Endothelial cell of umbilical vein (primary cell): ENCODE measurements at regions not wholly inside any gene's neighbourhood (a gene's known extent, or its start where the extent isn't known, plus 50 kb on each side); places are given as distances from the start of the nearest gene placed in this dataset.

Experiments used
- BruUV-seq: library from RNA; stranded (reverse); fragments of 400-500 nt; replicated peaks from 2 replicates; lab custom pipeline; 2021; lab: Mats Ljungman, UMichigan
- CTCF ChIA-PET: fragments of 300-600, 350-600 bp; sonication (Branson Sonifier 250); formaldehyde crosslinking; loops from one replicate; lab custom pipeline; 2021; ENCODE audit warnings: antibody characterized with exemption, inconsistent platforms; lab: Charles Lee
- POLR2A ChIA-PET: fragments of 300-600, 350-600 bp; sonication (Branson Sonifier 250); formaldehyde crosslinking; loops from one replicate; lab custom pipeline; 2021; ENCODE audit warnings: antibody characterized with exemption, inconsistent platforms; lab: Charles Lee
- DNase-seq: peaks from one replicate; pipeline ENCODE4 v3.0.0-alpha.2; 2011; ENCODE audit warnings: low read depth, low spot score
- FAIRE-seq: peaks from 2 replicates; lab custom pipeline; 2011; peaks lifted over from hg19 to GRCh38; lab: Jason Lieb, UNC
- H2AFZ ChIP-seq: 2 replicates; pipeline ENCODE4 v1.6.0; 2012; ENCODE audit warnings: low read depth, low read length, control low read depth, inconsistent platforms
- H3K27ac ChIP-seq: 2 replicates; pipeline ENCODE4 v1.5.1; 2011; ENCODE audit warnings: low read depth, mild to moderate bottlenecking, control low read depth, low read length, moderate library complexity; ENCODE audit not compliant: insufficient read depth
- H3K27me3 ChIP-seq, 2 experiments: 2 replicates each; pipeline versions ENCODE4 v1.6.0 to v1.6.1; 2011; ENCODE audit warnings: low read length in 2 of 2, mixed read lengths in 1 of 2; ENCODE audit not compliant: control insufficient read depth in 2 of 2, insufficient read depth in 2 of 2
- H3K36me3 ChIP-seq, 2 experiments: 2 replicates in 1 of 2; 3 replicates in 1 of 2; pipeline ENCODE4 v1.5.1; 2011; ENCODE audit warnings: low read length in 2 of 2, mild to moderate bottlenecking in 1 of 2, moderate library complexity in 1 of 2; ENCODE audit not compliant: control insufficient read depth in 2 of 2, insufficient read depth in 2 of 2; ENCODE audit errors: extremely low read depth in 1 of 2
- H3K4me1 ChIP-seq: 3 replicates; pipeline ENCODE4 v1.5.1; 2011; ENCODE audit warnings: mild to moderate bottlenecking, low read length; ENCODE audit not compliant: control insufficient read depth, insufficient read depth; ENCODE audit errors: extremely low read depth
- H3K4me2 ChIP-seq: 2 replicates; pipeline ENCODE4 v1.6.1; 2011; ENCODE audit warnings: low read length, control low read depth, mixed read lengths; ENCODE audit not compliant: insufficient read depth
- H3K4me3 ChIP-seq, 3 experiments: fragments of 200-600 bp in 1 of 3; sonication (generic), shearing (Covaris generic) in 1 of 3; replicated peaks in 1 of 3; 2 replicates each; pipeline ENCODE4 v1.5.1; 2011 to 2016; ENCODE audit warnings: control low read depth in 3 of 3, low read length in 3 of 3, mild to moderate bottlenecking in 2 of 3, inconsistent platforms in 1 of 3, low read depth in 1 of 3, moderate library complexity in 1 of 3; ENCODE audit not compliant: insufficient read depth in 1 of 3
- H3K79me2 ChIP-seq: 2 replicates; pipeline ENCODE4 v1.6.0; 2012; ENCODE audit warnings: low read length, inconsistent platforms; ENCODE audit not compliant: control insufficient read depth, insufficient read depth
- H3K9ac ChIP-seq: replicated peaks from 2 replicates; pipeline ENCODE3; 2011; ENCODE audit warnings: low read length, control low read depth; ENCODE audit not compliant: insufficient read depth; ENCODE audit errors: extremely low read depth
- H3K9me1 ChIP-seq: replicated peaks from 3 replicates; pipeline ENCODE4 v1.6.0; 2011; ENCODE audit warnings: mild to moderate bottlenecking, low read length; ENCODE audit not compliant: control insufficient read depth, insufficient read depth; ENCODE audit errors: extremely low read depth
- H3K9me3 ChIP-seq: replicated peaks from 2 replicates; pipeline ENCODE4 v1.5.1; 2012; ENCODE audit warnings: low read length, inconsistent platforms; ENCODE audit not compliant: control insufficient read depth, insufficient read depth
- H4K20me1 ChIP-seq: replicated peaks from 2 replicates; pipeline ENCODE3; 2011; ENCODE audit warnings: mild to moderate bottlenecking, low read length; ENCODE audit not compliant: control insufficient read depth, insufficient read depth; ENCODE audit errors: extremely low read depth
- EZH2 ChIP-seq: IDR thresholded peaks from 2 replicates; pipeline ENCODE4 v1.6.1; 2012; ENCODE audit warnings: borderline replicate concordance, low read depth, mild to moderate bottlenecking, moderate library complexity, low read length, inconsistent platforms; ENCODE audit not compliant: severe bottlenecking
- FOS ChIP-seq: IDR thresholded peaks from 2 replicates; pipeline ENCODE4 v1.6.1; 2011; ENCODE audit warnings: mild to moderate bottlenecking, low read length, moderate library complexity, borderline replicate concordance; ENCODE audit not compliant: insufficient read depth
- GATA2 ChIP-seq: IDR thresholded peaks from 2 replicates; pipeline ENCODE4 v1.7.0; 2011; ENCODE audit warnings: low read depth, mild to moderate bottlenecking, moderate library complexity, mixed read lengths, low read length; ENCODE audit not compliant: insufficient read length, insufficient read depth
- JUN ChIP-seq: IDR thresholded peaks from 2 replicates; pipeline ENCODE4 v1.6.1; 2011; ENCODE audit warnings: borderline replicate concordance, low read depth; ENCODE audit not compliant: insufficient read length, insufficient read depth
- MYC ChIP-seq: IDR thresholded peaks from one replicate; pipeline ENCODE4 v1.6.1; 2011; ENCODE audit warnings: mild to moderate bottlenecking, low read depth, low read length
- POLR2A ChIP-seq: IDR thresholded peaks from 2 replicates; pipeline ENCODE4 v1.6.1; 2012; ENCODE audit warnings: low read depth, mild to moderate bottlenecking, control low read depth, low read length
- POLR2AphosphoS5 ChIP-seq: IDR thresholded peaks from 2 replicates; pipeline ENCODE4 v1.6.1; 2012; ENCODE audit warnings: low read depth, mild to moderate bottlenecking, control low read depth, low read length, moderate library complexity; ENCODE audit not compliant: insufficient read depth
- dilution Hi-C: fragments of 300-500 bp; cut with MboI; formaldehyde crosslinking; loops from one replicate; pipeline ENCODE4 v1.15.0; 2019; ENCODE audit warnings: low sequenced_read_pairs; ENCODE audit not compliant: extremely low pct_ligation_motif_present
- intact Hi-C: fragments of 100-400 bp; cut with micrococcal nuclease; formaldehyde crosslinking; loops from one replicate; pipeline ENCODE4 v1.10.0; 2022
- TF ChIP-seq, protein P1 (sequence below), 2 donors: IDR thresholded peaks; 1 replicate in 1 of 2; 2 replicates in 1 of 2; pipeline ENCODE4 v1.5.1; 2011; ENCODE audit warnings: low read length in 2 of 2, mild to moderate bottlenecking in 2 of 2, moderate library complexity in 2 of 2, control low read depth in 1 of 2, inconsistent platforms in 1 of 2, low read depth in 1 of 2; ENCODE audit not compliant: insufficient read depth in 1 of 2; ENCODE audit errors: extremely low read depth in 1 of 2
- TF ChIP-seq, protein P2 (sequence below): IDR thresholded peaks from 2 replicates; pipeline ENCODE4 v1.6.1; 2011; ENCODE audit not compliant: insufficient read depth, insufficient read length

DNA sequence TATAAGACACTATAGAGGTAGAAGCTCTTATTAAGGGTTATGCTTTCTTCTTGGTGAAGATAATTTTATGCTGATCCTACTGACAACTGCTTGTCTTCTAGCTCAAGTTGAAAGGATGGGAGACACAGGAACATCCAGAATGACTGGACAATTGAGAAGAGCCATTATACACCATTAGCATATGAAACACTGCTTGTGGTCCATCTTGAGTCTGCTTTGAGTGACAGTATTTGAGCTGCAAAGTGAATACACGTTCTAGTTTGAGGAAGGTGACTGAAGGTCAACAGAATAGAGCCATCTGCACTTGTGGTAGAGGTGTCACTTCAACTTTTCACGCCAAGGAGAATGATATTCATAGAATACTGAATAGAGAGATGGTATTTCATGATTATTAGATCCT is 315.4 kb downstream of the MCTP2 start:
- DNase-seq (no peak), FAIRE-seq (no peak)
- BruUV-seq = no TSS peak
- H4K20me1 ChIP-seq = no peaks in the 10 kb centered on the region
- POLR2A ChIA-PET = no interaction called here
- TF ChIP-seq EZH2 = no peak
- TF ChIP-seq GATA2 = no peak
- TF ChIP-seq, protein P1, sequence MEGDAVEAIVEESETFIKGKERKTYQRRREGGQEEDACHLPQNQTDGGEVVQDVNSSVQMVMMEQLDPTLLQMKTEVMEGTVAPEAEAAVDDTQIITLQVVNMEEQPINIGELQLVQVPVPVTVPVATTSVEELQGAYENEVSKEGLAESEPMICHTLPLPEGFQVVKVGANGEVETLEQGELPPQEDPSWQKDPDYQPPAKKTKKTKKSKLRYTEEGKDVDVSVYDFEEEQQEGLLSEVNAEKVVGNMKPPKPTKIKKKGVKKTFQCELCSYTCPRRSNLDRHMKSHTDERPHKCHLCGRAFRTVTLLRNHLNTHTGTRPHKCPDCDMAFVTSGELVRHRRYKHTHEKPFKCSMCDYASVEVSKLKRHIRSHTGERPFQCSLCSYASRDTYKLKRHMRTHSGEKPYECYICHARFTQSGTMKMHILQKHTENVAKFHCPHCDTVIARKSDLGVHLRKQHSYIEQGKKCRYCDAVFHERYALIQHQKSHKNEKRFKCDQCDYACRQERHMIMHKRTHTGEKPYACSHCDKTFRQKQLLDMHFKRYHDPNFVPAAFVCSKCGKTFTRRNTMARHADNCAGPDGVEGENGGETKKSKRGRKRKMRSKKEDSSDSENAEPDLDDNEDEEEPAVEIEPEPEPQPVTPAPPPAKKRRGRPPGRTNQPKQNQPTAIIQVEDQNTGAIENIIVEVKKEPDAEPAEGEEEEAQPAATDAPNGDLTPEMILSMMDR (IDR thresholded peaks at IDR 0.05; ENCODE audit: extremely low read depth in 1 of 2, insufficient read depth in 1 of 2, low read depth in 1 of 2, low read length in 2 of 2) = no peak
- TF ChIP-seq MYC = no peak
- TF ChIP-seq, protein P2, sequence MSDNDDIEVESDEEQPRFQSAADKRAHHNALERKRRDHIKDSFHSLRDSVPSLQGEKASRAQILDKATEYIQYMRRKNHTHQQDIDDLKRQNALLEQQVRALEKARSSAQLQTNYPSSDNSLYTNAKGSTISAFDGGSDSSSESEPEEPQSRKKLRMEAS = no peak
- no peak for TF ChIP-seq POLR2AphosphoS5
- no peak for TF ChIP-seq JUN
- TF ChIP-seq FOS = no peak
- no peak for TF ChIP-seq POLR2A
- H3K4me2 ChIP-seq = no peak overlapping the region
- H3K79me2 ChIP-seq = no peaks in the 10 kb centered on the region
- no peaks in the 10 kb centered on the region for H3K4me1 ChIP-seq
- no peak overlapping the region for H2AFZ ChIP-seq
- H3K27me3 ChIP-seq = no peaks in the 10 kb centered on the region
- intact Hi-C loops = no loop called here
- dilution Hi-C loops = no loop called here
- H3K4me3 ChIP-seq = no peak overlapping the region
- H3K36me3 ChIP-seq = no peaks in the 10 kb centered on the region
- no peak overlapping the region for H3K9ac ChIP-seq
- H3K9me1 ChIP-seq = no peaks in the 10 kb centered on the region
- CTCF ChIA-PET = interaction anchor here (0.9 to 1.3 kb wide), 3 partner anchors 13 to 130 kb away, joined by 3 to 4 read pairs (median 3); no protein-coding TSS in a partner anchor
- H3K27ac ChIP-seq = no peak overlapping the region
- no peaks in the 10 kb centered on the region for H3K9me3 ChIP-seq
